A673 (cell line): ENCODE measurements at regions not wholly inside any gene's neighbourhood (a gene's known extent, or its start where the extent isn't known, plus 50 kb on each side); places are given as distances from the start of the nearest gene placed in this dataset.

Experiments
- BruUV-seq: library from RNA; stranded (reverse); fragments of 400-500 nt; replicated peaks from 2 replicates; lab custom pipeline; 2021; lab: Mats Ljungman, UMichigan
- CTCF ChIA-PET: fragments of 300-600 bp; sonication (Branson Sonifier 250); formaldehyde crosslinking; loops from one replicate; lab custom pipeline; 2022; ENCODE audit warnings: antibody characterized with exemption; lab: Charles Lee
- POLR2A ChIA-PET: fragments of 300-600 bp; sonication (Branson Sonifier 250); formaldehyde crosslinking; loops from one replicate; lab custom pipeline; 2022; ENCODE audit warnings: antibody characterized with exemption; ENCODE audit not compliant: low non-redundant PET; lab: Charles Lee
- DNase-seq: peaks from one replicate; pipeline ENCODE4 v3.0.0-alpha.2; 2015; ENCODE audit warnings: low spot score
- H3K27ac ChIP-seq: fragments of 200-600 bp; sonication (generic); 2 replicates; pipeline ENCODE4 v1.5.1; 2016; ENCODE audit warnings: mixed run types, low read depth, mild to moderate bottlenecking, mixed read lengths, antibody characterized with exemption, low read length; ENCODE audit not compliant: poor library complexity, severe bottlenecking
- H3K27me3 ChIP-seq: fragments of 200-600 bp; sonication (generic); replicated peaks from 2 replicates; pipeline ENCODE4 v1.6.1; 2017; ENCODE audit warnings: mixed run types, low read depth, mild to moderate bottlenecking, mixed read lengths, antibody characterized with exemption, low read length; ENCODE audit not compliant: insufficient read depth, poor library complexity
- H3K36me3 ChIP-seq: fragments of 200-600 bp; sonication (generic); 2 replicates; pipeline ENCODE4 v1.6.1; 2016; ENCODE audit warnings: mixed run types, mild to moderate bottlenecking, mixed read lengths, antibody characterized with exemption, low read length; ENCODE audit not compliant: insufficient read depth, poor library complexity, severe bottlenecking
- H3K4me1 ChIP-seq: fragments of 200-600 bp; sonication (generic); 2 replicates; pipeline ENCODE4 v1.6.1; 2017; ENCODE audit warnings: mixed run types, mild to moderate bottlenecking, mixed read lengths, antibody characterized with exemption, low read length; ENCODE audit not compliant: insufficient read depth, poor library complexity, severe bottlenecking
- H3K4me3 ChIP-seq: fragments of 200-600 bp; sonication (generic); 2 replicates; pipeline ENCODE4 v1.5.1; 2016; ENCODE audit warnings: low read depth, mixed run types, mild to moderate bottlenecking, mixed read lengths, low read length; ENCODE audit not compliant: poor library complexity, severe bottlenecking
- H3K9me3 ChIP-seq: fragments of 200-600 bp; sonication (generic); 2 replicates; pipeline ENCODE4 v1.6.1; 2016; ENCODE audit warnings: mixed run types, low read depth, mild to moderate bottlenecking, mixed read lengths, antibody characterized with exemption, low read length; ENCODE audit not compliant: poor library complexity, severe bottlenecking
- EZH2 ChIP-seq: fragments of 200-600 bp; sonication (generic); IDR thresholded peaks from 2 replicates; pipeline ENCODE4 v1.6.1; 2017; ENCODE audit warnings: borderline replicate concordance, low read depth, mild to moderate bottlenecking, mixed read lengths, antibody characterized with exemption, low read length; ENCODE audit not compliant: poor library complexity, severe bottlenecking
- intact Hi-C: fragments of 100-400 bp; cut with micrococcal nuclease; formaldehyde crosslinking; loops from one replicate; pipeline ENCODE4 v1.10.0; 2022; ENCODE audit not compliant: unreplicated experiment
- TF ChIP-seq, protein P1 (sequence below): fragments of 300-800, 200-600 bp; sonication (generic); conservative IDR thresholded peaks from 2 replicates; pipeline ENCODE4 v1.5.1; 2017; ENCODE audit warnings: low read depth, mild to moderate bottlenecking, antibody characterized with exemption, low read length, moderate library complexity, mixed read lengths

DNA sequence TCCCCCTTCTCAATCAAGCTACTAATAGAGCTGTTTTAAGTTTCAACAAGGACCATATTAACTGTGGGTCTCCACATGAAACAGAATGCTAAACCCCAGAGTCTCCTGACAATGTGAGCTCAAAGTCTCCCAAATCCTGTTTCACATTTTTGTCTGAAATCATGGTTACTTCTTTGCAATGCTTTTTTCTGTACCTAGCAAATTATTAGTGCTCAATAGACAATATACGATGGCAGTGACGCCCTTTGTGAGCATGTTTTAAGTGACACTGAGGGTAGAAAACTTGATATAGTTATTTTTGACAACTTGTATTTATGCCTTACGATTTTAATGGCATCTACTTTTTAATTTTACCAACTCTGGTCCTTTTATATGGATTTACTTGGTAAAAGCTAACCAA is 85.4 kb upstream of the SOX5 start:
- Histone ChIP-seq H3K27ac (peak overlapping the region; percentile 57), H3K9me3 (peaks cover 10% of the 10 kb centered on the region), H3K4me1 (peaks cover 46% of the 10 kb centered on the region), H3K36me3 (no peaks in the 10 kb centered on the region), H3K27me3 (no peaks in the 10 kb centered on the region), H3K4me3 (no peak overlapping the region)
- ChIA-PET CTCF (no interaction called here), POLR2A (interaction anchor here (0.7 kb wide), 1 partner anchor 375 kb away, joined by 3 read pairs; no protein-coding TSS in a partner anchor)
- intact Hi-C loops: no loop called here
- no peak for DNase-seq
- no TSS peak for BruUV-seq
- TF ChIP-seq, protein P1, sequence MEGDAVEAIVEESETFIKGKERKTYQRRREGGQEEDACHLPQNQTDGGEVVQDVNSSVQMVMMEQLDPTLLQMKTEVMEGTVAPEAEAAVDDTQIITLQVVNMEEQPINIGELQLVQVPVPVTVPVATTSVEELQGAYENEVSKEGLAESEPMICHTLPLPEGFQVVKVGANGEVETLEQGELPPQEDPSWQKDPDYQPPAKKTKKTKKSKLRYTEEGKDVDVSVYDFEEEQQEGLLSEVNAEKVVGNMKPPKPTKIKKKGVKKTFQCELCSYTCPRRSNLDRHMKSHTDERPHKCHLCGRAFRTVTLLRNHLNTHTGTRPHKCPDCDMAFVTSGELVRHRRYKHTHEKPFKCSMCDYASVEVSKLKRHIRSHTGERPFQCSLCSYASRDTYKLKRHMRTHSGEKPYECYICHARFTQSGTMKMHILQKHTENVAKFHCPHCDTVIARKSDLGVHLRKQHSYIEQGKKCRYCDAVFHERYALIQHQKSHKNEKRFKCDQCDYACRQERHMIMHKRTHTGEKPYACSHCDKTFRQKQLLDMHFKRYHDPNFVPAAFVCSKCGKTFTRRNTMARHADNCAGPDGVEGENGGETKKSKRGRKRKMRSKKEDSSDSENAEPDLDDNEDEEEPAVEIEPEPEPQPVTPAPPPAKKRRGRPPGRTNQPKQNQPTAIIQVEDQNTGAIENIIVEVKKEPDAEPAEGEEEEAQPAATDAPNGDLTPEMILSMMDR: no peak
- no peak for TF ChIP-seq EZH2

GRCh38 chr12:24034160-24034559 is 84.7 kb upstream of the SOX5 start:
- H3K4me1 ChIP-seq: peaks cover 46% of the 10 kb centered on the region
- no TSS peak for BruUV-seq
- peak; percentile 78 for DNase-seq
- intact Hi-C loops: no loop called here
- H3K9me3 ChIP-seq: peaks cover 10% of the 10 kb centered on the region
- POLR2A ChIA-PET: interaction anchor here (0.7 kb wide), 1 partner anchor 376 kb away, joined by 3 read pairs; no protein-coding TSS in a partner anchor
- CTCF ChIA-PET: no interaction called here
- TF ChIP-seq EZH2: no peak
- TF ChIP-seq, protein P1: no peak
- peak overlapping the region; percentile 57 for H3K27ac ChIP-seq
- no peaks in the 10 kb centered on the region for H3K27me3 ChIP-seq
- H3K4me3 ChIP-seq: no peak overlapping the region
- no peaks in the 10 kb centered on the region for H3K36me3 ChIP-seq

DNA sequence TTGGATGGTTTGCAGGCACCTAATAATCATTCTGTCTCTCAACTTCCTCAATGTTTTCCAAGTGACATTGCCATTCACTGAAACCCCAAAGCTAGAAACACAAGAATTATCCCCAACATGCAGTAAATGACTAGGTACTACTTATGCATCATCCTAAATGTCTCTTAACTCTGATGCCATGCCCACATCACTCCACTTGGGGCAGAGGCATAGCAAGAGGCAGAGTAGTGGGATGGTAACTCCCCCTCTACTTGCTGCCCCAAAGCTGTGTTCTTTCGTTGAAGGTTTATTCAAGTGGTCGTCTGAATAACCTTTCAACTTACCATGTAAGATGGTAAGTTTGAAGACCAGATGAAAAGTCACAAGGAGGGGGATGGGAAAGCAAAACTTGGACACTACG is 77.9 kb upstream of the SOX5 start:
- H3K27ac ChIP-seq: no peak overlapping the region
- H3K4me3 ChIP-seq: no peak overlapping the region
- intact Hi-C loops: no loop called here
- no peaks in the 10 kb centered on the region for H3K27me3 ChIP-seq
- CTCF ChIA-PET: no interaction called here
- H3K36me3 ChIP-seq: no peaks in the 10 kb centered on the region
- peaks cover 10% of the 10 kb centered on the region for H3K4me1 ChIP-seq
- no peak for DNase-seq
- POLR2A ChIA-PET: no interaction called here
- no peak for TF ChIP-seq EZH2
- TF ChIP-seq, protein P1: no peak; the same call in 1 of the 2 replicates
- no TSS peak for BruUV-seq
- H3K9me3 ChIP-seq: peaks cover 10% of the 10 kb centered on the region
